GM12878 (cell line): ENCODE measurements at regions not wholly inside any gene's neighbourhood (a gene's known extent, or its start where the extent isn't known, plus 50 kb on each side); places are given as distances from the start of the nearest gene placed in this dataset.

Source experiments
- BACH1 ChIP-seq: fragments of 450-650 bp; IDR thresholded peaks from 2 replicates; pipeline ENCODE4 v1.6.1; 2017; ENCODE audit warnings: mild to moderate bottlenecking, borderline replicate concordance
- BCL11A ChIP-seq: IDR thresholded peaks from 2 replicates; pipeline ENCODE4 v1.6.1; 2011; ENCODE audit warnings: low read depth, low read length
- BCLAF1 ChIP-seq: fragments of 450-650 bp; IDR thresholded peaks from 2 replicates; pipeline ENCODE4 v1.6.1; 2017; ENCODE audit warnings: antibody characterized with exemption, mild to moderate bottlenecking, moderate library complexity
- CREB1 ChIP-seq: IDR thresholded peaks from 2 replicates; pipeline ENCODE4 v1.6.1; 2012; ENCODE audit warnings: low read depth, mild to moderate bottlenecking, inconsistent platforms
- HDAC6 ChIP-seq: fragments of 200-600 bp; sonication (generic); IDR thresholded peaks from one replicate; pipeline ENCODE4 v1.8.0; 2017; ENCODE audit warnings: antibody characterized with exemption; ENCODE audit not compliant: unreplicated experiment
- HSF1 ChIP-seq: fragments of 150-350 bp; IDR thresholded peaks from 2 replicates; pipeline ENCODE4 v1.6.1; 2014; ENCODE audit warnings: mild to moderate bottlenecking, low read depth, low read length
- IKZF1 ChIP-seq: fragments of 450-650 bp; conservative IDR thresholded peaks from 2 replicates; pipeline ENCODE4 v1.6.1; 2017; ENCODE audit warnings: antibody characterized with exemption, mild to moderate bottlenecking
- PKNOX1 ChIP-seq: fragments of 450-650 bp; IDR thresholded peaks from 2 replicates; pipeline ENCODE4 v1.6.1; 2016; ENCODE audit warnings: mild to moderate bottlenecking
- PML ChIP-seq: IDR thresholded peaks from 2 replicates; pipeline ENCODE4 v1.6.1; 2012; ENCODE audit warnings: low read length, inconsistent platforms
- POLR2A ChIP-seq: IDR thresholded peaks from 2 replicates; pipeline ENCODE4 v1.6.1; 2011; ENCODE audit warnings: low read depth, mild to moderate bottlenecking, low read length
- PRDM15 ChIP-seq: fragments of 450-650 bp; formaldehyde crosslinking; IDR thresholded peaks from 2 replicates; pipeline ENCODE4 v1.4.0; 2020; ENCODE audit warnings: mild to moderate bottlenecking, moderate library complexity
- RCOR1 ChIP-seq: conservative IDR thresholded peaks from 2 replicates; pipeline ENCODE4 v1.6.1; 2012; ENCODE audit warnings: low read depth, low read length, improper control_type of control experiment
- RELB ChIP-seq: fragments of 450-650 bp; IDR thresholded peaks from 2 replicates; pipeline ENCODE4 v1.6.1; 2017; ENCODE audit warnings: low read depth, mild to moderate bottlenecking, moderate library complexity
- SP1 ChIP-seq: IDR thresholded peaks from one replicate; pipeline ENCODE4 v1.6.1; 2011; ENCODE audit warnings: low read depth, low read length
- TBL1XR1 ChIP-seq: IDR thresholded peaks from 2 replicates; pipeline ENCODE4 v1.6.1; 2012; ENCODE audit warnings: low read depth, low read length, improper control_type of control experiment
- ZBTB4 ChIP-seq: fragments of 450-650 bp; formaldehyde crosslinking; IDR thresholded peaks from 2 replicates; pipeline ENCODE4 v1.4.0; 2022; ENCODE audit warnings: mild to moderate bottlenecking, moderate library complexity
- ZNF207 ChIP-seq: fragments of 450-650 bp; IDR thresholded peaks from 2 replicates; pipeline ENCODE4 v1.6.1; 2014; ENCODE audit warnings: antibody characterized with exemption, mild to moderate bottlenecking, borderline replicate concordance

- TF ChIP-seq POLR2A (no peak), BACH1 (0 out of 2 replicates have a peak, but pooled peaks have one; percentile 17), ZBTB4 (CRISPR knock-in tag) (no peak), RCOR1 (no peak), BCLAF1 (no peak), HSF1 (no peak), PKNOX1 (0 out of 2 replicates have a peak, but pooled peaks have one; percentile 16), PML (no peak), PRDM15 (CRISPR knock-in tag) (no peak), ZNF207 (peak; percentile 53; the same call in 1 of the 2 replicates), HDAC6 (no peak), SP1 (no peak), BCL11A (peak; percentile 96), RELB (peak; percentile 94), TBL1XR1 (peak; percentile 0; the same call in 1 of the 2 replicates), IKZF1 (peak; percentile 92), CREB1 (no peak)
These were observed 286.6 kb downstream of the SOX9 start (continued) for GRCh38 chr17:72407336-72407909.
